GM19455 (cell line): ENCODE measurements at regions not wholly inside any gene's neighbourhood (a gene's known extent, or its start where the extent isn't known, plus 50 kb on each side); places are given as distances from the start of the nearest gene placed in this dataset.
"Not testable (repeated sequence)": the region's sequence is repeated elsewhere in the genome, so short reads cannot be mapped to it uniquely, and the experiment has no call there.

Source experiments
- ATAC-seq: cut with Tn5 transposase; IDR thresholded peaks from one replicate; pipeline ENCODE4 v1.9.1; 2021; ENCODE audit not compliant: unreplicated experiment

GRCh38 chr5:174571662-174572397, 152.6 kb upstream of the MSX2 start:
- no peak for ATAC-seq

GRCh38 chr5:174572591-174572990, 151.8 kb upstream of the MSX2 start:
- no peak for ATAC-seq

DNA sequence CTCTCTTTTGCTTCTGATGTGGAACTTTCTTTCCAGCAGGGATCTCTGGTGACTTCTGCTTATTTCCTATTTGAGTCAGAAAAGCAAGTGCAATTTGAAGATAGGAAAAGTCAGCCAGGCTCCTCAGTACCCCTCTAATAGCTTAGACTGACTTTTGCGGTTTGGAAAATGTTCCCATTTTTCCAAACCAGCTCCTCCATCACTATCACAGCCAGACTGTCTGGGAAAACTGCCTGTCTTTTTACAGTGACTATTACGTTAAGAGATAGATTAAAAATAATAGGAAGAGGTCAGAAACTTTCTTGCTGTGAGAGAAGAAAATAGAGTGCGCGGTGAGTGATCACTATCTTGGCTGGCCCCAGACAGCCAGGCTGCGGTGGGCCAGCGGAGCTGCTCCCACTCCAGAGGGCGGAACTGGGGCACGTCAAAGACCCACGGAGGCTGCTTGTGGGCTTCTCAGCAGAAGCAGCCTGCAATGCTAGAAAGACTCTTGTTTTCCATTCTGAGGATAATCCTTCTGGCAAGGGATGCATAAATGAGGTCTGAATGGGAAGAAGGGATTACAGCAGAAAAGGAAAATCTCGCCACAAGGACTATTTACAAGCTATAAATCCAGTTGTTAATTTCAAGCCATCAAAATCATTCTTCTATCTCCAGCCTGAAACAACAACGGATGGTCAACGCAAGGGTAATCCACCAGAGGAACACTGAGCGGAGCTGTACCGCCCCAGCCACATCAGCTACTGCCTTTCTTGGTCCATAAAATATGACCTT, 151.0 kb upstream of the MSX2 start:
- ATAC-seq: no peak

DNA sequence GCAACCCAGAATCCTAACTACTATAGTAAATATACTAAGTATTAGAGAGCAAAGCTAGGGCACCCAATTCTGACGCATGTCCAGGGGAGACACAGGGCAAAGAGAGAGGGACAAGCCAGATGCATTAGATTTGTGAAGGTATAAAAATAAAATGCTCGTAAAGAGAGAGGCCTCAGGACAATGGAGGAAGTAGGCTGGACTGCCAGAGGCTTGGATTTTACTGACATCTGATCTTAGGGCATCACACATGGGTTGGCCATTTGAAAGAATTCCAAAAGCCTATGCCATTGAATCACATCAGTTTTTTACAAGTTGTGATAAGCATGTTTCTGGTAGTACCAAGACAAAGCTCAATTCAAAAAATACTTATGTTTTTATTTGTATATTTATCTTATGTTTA, 149.3 kb upstream of the MSX2 start:
- ATAC-seq: no peak

DNA sequence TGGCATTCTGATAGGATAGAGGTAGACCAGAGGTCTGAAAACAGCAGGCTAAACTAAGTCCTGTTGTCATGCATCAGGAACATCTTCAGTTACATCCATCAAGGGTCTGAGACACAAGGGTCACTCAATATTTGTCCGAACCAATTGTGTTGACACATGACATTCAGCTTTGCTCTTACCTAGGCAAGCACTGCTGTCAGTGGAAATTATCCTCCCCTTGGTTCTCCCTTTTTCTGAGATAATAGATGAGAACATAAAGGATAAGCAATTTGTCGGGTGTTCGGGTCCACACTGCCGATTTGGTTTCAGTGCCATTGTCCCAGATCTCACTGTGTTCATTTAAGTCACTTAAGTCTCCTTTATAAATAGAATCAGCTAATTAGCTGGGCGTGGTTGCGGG, 148.3 kb upstream of the MSX2 start:
- ATAC-seq: no peak

DNA sequence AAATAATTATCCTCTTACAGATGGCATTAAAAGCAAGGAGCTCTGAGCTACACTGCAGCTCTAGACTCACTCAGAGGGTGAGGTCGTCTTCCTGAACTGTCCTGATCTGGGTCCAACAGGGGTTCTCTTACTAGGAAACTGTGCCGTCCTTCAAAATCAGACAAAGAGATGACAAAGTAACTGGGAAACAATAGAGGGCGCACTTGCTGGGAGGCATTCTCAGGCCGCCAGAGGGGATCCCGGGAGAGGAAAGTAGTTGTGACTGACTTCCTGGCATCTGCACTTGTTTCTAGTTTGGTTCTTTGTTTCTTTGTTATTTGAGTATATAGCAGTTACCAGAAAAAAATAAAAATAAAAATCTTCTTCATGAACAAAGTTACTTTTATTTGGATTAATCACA, 142.9 kb upstream of the MSX2 start:
- no peak for ATAC-seq

- no peak for ATAC-seq
Measured at GRCh38 chr5:174581894-174582293, 142.5 kb upstream of the MSX2 start.

GRCh38 chr5:174583071-174583470, 141.3 kb upstream of the MSX2 start:
- ATAC-seq: no peak

DNA sequence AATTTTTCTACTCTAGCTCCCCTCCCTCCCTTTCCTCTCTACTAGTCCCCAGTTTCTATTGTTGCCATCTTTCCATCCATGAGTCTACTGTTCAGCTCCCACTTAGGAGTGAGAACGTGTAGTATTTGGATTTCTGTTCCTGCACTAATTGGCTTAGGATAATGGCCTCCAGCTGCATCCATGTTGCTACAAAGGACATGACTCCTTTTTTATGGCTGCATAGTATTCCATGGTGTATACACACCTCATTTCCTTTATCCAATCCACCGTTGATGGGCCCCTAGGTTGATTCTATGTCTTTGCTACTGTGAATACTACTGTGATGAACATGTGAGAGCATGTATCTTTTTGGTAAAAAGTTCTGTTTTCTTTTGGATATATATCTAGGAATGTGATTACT, 138.9 kb upstream of the MSX2 start:
- no peak for ATAC-seq

GRCh38 chr5:174586163-174586562, 138.2 kb upstream of the MSX2 start:
- ATAC-seq: not testable (repeated sequence)

GRCh38 chr5:174589011-174589410, 135.4 kb upstream of the MSX2 start:
- ATAC-seq: no peak

DNA sequence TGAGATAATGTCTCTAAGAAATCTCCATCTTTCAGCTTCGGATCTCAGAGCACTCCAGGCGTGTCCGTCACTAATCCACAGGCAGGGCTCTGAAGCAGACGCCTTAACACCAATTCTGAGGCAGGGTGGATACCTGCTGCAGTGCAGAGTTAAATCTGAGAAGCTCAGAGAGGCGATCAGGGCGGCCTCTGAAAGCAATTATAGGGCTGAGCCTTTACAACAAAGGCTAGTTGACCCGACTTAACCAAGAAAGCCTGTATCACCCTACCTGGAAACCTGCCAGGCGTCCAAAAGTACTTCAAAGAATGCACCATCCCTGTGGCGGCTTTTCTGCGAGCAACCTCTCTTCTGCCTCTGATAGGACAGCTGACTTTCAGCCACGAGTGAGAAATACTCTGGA, 134.8 kb upstream of the MSX2 start:
- no peak for ATAC-seq

GRCh38 chr5:174590820-174591219, 133.6 kb upstream of the MSX2 start:
- no peak for ATAC-seq

- no peak for ATAC-seq
Measured at GRCh38 chr5:174596429-174596828, 128.0 kb upstream of the MSX2 start.

GRCh38 chr5:174599992-174600391, 124.4 kb upstream of the MSX2 start:
- no peak for ATAC-seq

GRCh38 chr5:174601946-174602345, 122.4 kb upstream of the MSX2 start:
- no peak for ATAC-seq

DNA sequence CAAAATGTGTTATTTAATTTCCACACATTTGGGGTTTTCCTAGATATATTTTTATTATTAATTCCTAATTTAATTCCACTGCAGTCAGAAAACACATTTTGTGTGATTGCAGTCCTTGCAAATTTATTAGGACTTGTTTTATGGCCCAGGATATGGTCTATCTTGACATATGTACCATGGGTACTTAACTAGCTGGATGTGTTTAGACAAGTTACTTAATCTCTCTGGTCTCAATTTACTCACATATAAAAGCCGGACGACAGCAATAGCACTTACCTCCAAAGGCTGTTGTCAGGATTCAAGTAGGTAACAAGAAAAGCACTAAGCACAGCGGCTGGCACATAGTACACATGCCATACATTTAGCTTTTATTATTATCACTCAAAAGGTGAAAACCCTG, 118.2 kb upstream of the MSX2 start:
- no peak for ATAC-seq

- ATAC-seq: no peak
Measured at GRCh38 chr5:174606646-174607045, 117.7 kb upstream of the MSX2 start.

GRCh38 chr5:174607205-174607604, 117.2 kb upstream of the MSX2 start:
- no peak for ATAC-seq

- no peak for ATAC-seq
Measured at GRCh38 chr5:174607916-174608315, 116.5 kb upstream of the MSX2 start.

DNA sequence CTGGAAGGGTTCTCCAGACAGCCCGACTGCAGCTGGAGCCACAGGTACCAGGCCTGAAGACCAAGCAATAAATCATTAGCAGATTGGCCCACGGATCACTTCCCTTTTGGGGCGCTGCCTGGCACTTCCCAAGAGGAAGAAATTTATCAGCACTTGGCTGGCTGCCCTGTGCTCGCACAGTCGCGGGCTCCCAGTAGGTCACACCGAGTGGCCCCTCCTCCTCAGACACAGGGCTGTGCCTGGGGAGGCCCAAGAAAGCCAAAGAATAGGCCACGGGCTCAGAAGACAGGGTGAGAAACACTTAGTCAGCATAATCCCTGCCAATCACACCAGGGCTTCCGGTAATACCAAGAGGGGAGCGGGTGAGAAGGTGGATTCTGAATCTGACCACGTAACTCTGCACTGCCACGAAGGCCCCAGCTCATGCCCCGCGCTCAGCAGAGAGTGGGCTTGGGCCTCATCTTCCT, 115.7 kb upstream of the MSX2 start:
- no peak for ATAC-seq

DNA sequence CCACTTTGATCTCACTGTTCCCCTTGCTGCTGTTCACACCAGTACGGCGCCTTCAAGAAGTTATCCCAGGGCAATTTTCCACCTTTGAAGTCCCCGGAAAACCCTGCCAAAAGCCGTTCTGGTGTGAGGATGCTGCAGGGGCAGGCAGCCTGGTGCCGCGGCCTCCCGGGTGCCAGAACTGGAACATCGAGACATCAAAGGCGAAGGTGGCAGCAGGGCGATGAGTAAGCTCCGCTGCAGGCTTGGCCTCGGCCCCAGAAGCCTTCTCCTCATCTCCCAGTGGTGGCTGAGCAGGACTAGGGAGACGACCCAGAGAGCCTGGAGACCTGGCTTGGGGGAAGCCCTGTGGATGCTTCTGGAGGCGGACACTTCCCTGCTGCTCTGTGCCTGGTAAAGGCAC, 115.3 kb upstream of the MSX2 start:
- ATAC-seq: no peak
